ENCODE measurements at regions not wholly inside any gene's neighbourhood (a gene's known extent, or its start where the extent isn't known, plus 50 kb on each side); places are given as distances from the start of the nearest gene placed in this dataset.

GRCh38 chr5:98483301-98483685 lies 290.2 kb upstream of the RGMB start:
- Histone ChIP-seq H3K27me3 (no peaks in the 10 kb centered on the region), H3K9me3 (no peaks in the 10 kb centered on the region), H3K27ac (no peak overlapping the region), H3K36me3 (no peaks in the 10 kb centered on the region), H3K4me3 (no peak overlapping the region), H3K4me1 (no peaks in the 10 kb centered on the region)
- intact Hi-C loops (cut with DNase I) = no loop called here
- DNase-seq (no peak), ATAC-seq (no peak)
- TF ChIP-seq CTCF (IDR thresholded peaks at IDR 0.05) = no peak

DNA sequence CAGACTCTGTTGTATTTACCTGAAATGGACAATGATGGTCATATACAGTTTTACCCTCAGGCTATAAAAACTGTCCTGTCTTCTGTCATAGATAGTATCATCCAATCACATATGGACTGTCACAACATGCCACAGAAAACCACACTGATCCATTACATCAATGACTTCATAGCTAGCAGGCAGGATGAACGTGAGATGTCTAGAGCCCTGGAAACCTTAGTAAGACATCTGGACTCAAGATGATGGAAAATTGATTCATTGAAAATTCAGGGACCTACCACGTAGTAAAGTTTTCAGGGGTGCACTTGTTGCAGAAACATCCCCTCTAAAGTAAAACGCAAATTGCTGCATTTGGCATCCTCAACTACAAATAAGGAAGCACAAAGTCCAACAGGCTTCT lies 284.4 kb upstream of the RGMB start:
- no peaks in the 10 kb centered on the region for H3K36me3 ChIP-seq
- TF ChIP-seq CTCF (IDR thresholded peaks at IDR 0.05) = no peak
- H3K4me3 ChIP-seq = no peak overlapping the region
- H3K9me3 ChIP-seq = no peaks in the 10 kb centered on the region
- no peaks in the 10 kb centered on the region for H3K4me1 ChIP-seq
- intact Hi-C loops (cut with DNase I) = no loop called here
- H3K27ac ChIP-seq = no peak overlapping the region
- ATAC-seq (no peak), DNase-seq (no peak)
- H3K27me3 ChIP-seq = no peaks in the 10 kb centered on the region

- no peak overlapping the region for H3K27ac ChIP-seq
- no peaks in the 10 kb centered on the region for H3K4me1 ChIP-seq
- TF ChIP-seq CTCF (IDR thresholded peaks at IDR 0.05) = no peak
- no peaks in the 10 kb centered on the region for H3K36me3 ChIP-seq
- intact Hi-C loops (cut with DNase I) = no loop called here
- H3K4me3 ChIP-seq = no peak overlapping the region
- no peaks in the 10 kb centered on the region for H3K9me3 ChIP-seq
- no peaks in the 10 kb centered on the region for H3K27me3 ChIP-seq
- no peak for DNase-seq
- no peak for ATAC-seq
These were observed 283.1 kb upstream of the RGMB start for GRCh38 chr5:98490348-98490747.

DNA sequence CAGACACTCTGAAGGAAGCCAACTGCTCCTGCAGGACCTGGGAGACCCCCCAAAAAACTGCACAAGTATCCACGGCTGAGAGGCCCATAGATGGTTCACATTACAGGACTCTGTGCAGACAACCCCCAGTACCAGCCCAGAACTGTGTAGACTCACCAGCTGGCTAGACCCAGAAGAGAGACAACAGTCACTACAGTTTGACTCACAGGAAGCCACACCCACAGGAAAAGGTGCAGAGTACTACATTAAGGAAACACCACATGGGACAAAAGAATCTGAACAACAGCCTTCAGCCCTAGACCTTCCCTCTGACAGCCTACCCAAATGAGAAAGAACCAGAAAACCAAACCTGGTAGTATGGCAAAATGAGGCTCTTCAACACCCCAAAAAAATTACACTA lies 281.2 kb upstream of the RGMB start:
- Histone ChIP-seq H3K27ac (no peak overlapping the region), H3K36me3 (no peaks in the 10 kb centered on the region), H3K27me3 (no peaks in the 10 kb centered on the region), H3K9me3 (no peaks in the 10 kb centered on the region), H3K4me3 (no peak overlapping the region), H3K4me1 (no peaks in the 10 kb centered on the region)
- no peak for ATAC-seq
- DNase-seq = no peak
- intact Hi-C loops (cut with DNase I) = no loop called here
- TF ChIP-seq CTCF (IDR thresholded peaks at IDR 0.05) = no peak

DNA sequence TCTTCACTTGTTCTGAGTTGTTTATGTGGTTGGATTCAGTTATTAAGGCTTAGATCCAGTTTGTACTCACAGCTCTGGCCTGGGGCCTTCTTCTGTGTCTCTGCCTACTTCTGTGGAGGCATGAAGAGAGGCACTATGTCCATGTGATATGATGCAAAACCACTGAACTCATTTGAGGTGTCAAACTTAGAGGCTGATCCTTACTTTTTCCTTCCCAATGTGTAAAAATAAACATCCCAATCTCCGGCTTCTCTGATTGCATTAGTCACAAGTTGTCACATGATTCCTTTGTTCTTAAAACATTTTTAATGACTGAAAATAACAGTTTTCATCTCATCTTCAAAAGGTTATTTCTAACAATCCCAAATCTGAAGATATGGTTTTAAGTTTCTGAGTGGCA lies 276.0 kb upstream of the RGMB start:
- Histone ChIP-seq H3K36me3 (no peaks in the 10 kb centered on the region), H3K9me3 (no peaks in the 10 kb centered on the region), H3K4me1 (no peaks in the 10 kb centered on the region), H3K4me3 (no peak overlapping the region), H3K27me3 (no peaks in the 10 kb centered on the region), H3K27ac (no peak overlapping the region)
- ATAC-seq = no peak
- no peak for TF ChIP-seq CTCF (IDR thresholded peaks at IDR 0.05)
- DNase-seq = no peak
- intact Hi-C loops (cut with DNase I) = no loop called here

GRCh38 chr5:98498028-98498427 lies 275.4 kb upstream of the RGMB start:
- intact Hi-C loops (cut with DNase I) = no loop called here
- Histone ChIP-seq H3K4me1 (no peaks in the 10 kb centered on the region), H3K4me3 (no peak overlapping the region), H3K36me3 (no peaks in the 10 kb centered on the region), H3K9me3 (no peaks in the 10 kb centered on the region), H3K27me3 (no peaks in the 10 kb centered on the region), H3K27ac (no peak overlapping the region)
- no peak for ATAC-seq
- DNase-seq = no peak
- TF ChIP-seq CTCF (IDR thresholded peaks at IDR 0.05) = no peak

All from upper lobe of right lung (tissue), 1 donor.